ENCODE measurements at regions not wholly inside any gene's neighbourhood (a gene's known extent, or its start where the extent isn't known, plus 50 kb on each side); places are given as distances from the start of the nearest gene placed in this dataset.

DNA sequence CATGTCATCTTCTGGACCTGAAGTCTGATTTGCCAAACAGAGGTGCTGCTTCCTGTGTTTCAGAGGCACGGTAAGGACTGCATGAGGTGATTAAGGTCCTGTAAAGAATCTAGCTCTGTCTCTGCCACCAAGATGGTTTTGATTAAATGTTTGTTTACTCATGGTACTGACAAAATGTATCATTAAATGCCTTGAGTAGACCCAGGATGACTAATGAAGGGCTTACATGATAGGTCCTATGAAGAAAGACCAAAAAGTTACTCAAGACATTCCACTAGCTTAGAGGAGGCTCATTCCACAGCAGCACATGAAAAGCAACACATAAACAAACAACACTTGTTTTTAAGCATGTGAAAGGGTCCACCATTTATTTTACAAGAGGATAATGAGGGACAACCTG is 100.9 kb downstream of the BOD1 start:
- H3K4me3 ChIP-seq = no peak overlapping the region

DNA sequence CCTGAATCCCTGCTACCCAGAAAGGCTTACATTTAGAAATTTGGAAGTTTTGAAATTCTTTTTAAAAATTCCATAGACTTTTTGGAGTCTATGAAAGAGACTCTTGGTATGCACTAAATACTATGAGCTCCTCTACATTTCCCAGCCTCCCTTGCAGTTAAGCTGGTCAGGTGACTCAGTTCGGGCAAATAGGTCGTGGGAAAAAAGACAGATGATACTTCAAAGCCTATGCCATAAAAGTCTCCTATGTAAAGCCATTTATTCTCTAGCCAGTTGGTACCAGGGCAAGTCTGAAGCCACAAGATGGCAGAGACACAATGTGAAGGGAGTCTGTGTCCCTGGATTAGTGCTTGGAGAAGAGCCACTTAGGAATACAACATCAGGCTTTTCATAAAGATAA is 101.8 kb downstream of the BOD1 start:
- no peak for DNase-seq

More for the DNA sequence above, 100.9 kb downstream of the BOD1 start:
- H3K27ac ChIP-seq = no peak overlapping the region
- intact Hi-C loops (cut with DNase I) = no loop called here
- no peak overlapping the region for H3K9ac ChIP-seq (ENCODE audit: low read depth in 2 of 2, low read length in 2 of 2)
- no peak for DNase-seq
- H3K9me3 ChIP-seq = no peaks in the 10 kb centered on the region
- no peaks in the 10 kb centered on the region for H3K4me1 ChIP-seq
- no peaks in the 10 kb centered on the region for H3K36me3 ChIP-seq
- TF ChIP-seq, protein P1, sequence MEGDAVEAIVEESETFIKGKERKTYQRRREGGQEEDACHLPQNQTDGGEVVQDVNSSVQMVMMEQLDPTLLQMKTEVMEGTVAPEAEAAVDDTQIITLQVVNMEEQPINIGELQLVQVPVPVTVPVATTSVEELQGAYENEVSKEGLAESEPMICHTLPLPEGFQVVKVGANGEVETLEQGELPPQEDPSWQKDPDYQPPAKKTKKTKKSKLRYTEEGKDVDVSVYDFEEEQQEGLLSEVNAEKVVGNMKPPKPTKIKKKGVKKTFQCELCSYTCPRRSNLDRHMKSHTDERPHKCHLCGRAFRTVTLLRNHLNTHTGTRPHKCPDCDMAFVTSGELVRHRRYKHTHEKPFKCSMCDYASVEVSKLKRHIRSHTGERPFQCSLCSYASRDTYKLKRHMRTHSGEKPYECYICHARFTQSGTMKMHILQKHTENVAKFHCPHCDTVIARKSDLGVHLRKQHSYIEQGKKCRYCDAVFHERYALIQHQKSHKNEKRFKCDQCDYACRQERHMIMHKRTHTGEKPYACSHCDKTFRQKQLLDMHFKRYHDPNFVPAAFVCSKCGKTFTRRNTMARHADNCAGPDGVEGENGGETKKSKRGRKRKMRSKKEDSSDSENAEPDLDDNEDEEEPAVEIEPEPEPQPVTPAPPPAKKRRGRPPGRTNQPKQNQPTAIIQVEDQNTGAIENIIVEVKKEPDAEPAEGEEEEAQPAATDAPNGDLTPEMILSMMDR (IDR thresholded peaks at IDR 0.05) = no peak
- no peaks in the 10 kb centered on the region for H3K27me3 ChIP-seq

DNA sequence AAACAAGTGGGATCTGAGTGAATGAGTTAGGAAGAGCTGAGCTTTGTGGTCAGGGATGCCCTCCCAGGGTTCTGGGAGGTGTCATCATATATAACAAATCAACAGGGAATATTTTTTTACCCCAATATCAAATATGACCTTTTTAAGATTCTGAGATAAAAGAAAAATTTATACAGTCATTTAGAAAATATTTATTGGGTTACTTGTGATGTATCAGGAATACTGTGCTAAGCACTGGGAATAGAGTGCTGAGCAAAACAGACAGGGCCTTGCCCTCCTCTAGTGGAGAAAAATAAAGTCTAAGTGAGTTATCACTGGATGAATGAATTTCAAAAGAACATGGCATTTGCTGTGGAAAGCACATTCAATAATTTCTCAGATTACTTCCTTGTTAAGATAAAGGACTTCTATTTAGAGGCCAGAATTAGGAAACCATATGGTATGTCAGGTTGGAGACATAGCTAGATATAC is 102.9 kb downstream of the BOD1 start:
- Histone ChIP-seq H3K27me3 (no peaks in the 10 kb centered on the region), H3K9ac (ENCODE audit: low read depth in 2 of 2, low read length in 2 of 2) (no peak overlapping the region), H3K4me1 (no peaks in the 10 kb centered on the region), H3K27ac (no peak overlapping the region), H3K36me3 (no peaks in the 10 kb centered on the region), H3K4me3 (no peak overlapping the region), H3K9me3 (no peaks in the 10 kb centered on the region)
- TF ChIP-seq, protein P1 (IDR thresholded peaks at IDR 0.05) = no peak
- intact Hi-C loops (cut with DNase I) = no loop called here
- no peak for DNase-seq

More for the DNA sequence above, 101.8 kb downstream of the BOD1 start:
- Histone ChIP-seq H3K27ac (no peak overlapping the region), H3K27me3 (no peaks in the 10 kb centered on the region), H3K9me3 (no peaks in the 10 kb centered on the region), H3K36me3 (no peaks in the 10 kb centered on the region), H3K9ac (ENCODE audit: low read depth in 2 of 2, low read length in 2 of 2) (no peak overlapping the region), H3K4me1 (no peaks in the 10 kb centered on the region), H3K4me3 (no peak overlapping the region)
- TF ChIP-seq, protein P1 (IDR thresholded peaks at IDR 0.05) = no peak
- intact Hi-C loops (cut with DNase I) = no loop called here

DNA sequence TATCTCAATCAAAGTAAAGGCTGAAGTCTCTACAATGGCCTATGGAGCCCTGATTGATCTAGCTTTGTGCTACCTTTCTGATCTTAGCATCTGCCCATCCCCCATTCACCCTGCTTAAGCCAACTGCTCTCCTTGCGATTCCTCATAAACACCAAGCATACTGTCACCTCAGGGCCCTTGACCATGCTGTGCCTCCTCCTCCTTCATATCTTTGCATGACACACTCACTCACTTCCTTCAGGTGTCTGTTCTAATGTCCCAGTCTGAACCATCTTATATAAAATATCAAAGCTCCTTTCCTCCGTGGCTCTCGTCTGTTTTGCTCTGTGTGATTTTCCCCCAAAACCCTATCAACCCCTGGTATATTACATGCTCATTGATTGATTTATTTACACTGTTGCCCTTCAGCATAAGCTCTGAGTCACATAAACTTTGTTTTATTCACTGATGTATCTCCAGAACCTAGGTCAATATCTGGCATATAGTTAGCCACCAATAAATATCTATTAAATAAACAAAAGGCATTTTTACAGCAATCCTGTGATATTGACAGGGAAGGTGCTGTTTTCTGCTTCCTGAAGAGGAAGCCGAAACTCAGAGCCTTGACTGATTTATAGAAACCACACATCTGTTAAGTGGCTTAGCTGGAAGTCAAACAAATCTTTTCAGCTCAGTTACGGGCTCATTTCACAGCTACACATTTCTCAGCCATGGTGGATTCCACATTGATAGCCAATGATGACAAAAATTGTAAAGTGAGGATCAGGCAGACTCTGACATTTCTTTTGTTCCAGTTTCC is 103.6 kb downstream of the BOD1 start:
- Histone ChIP-seq H3K9ac (ENCODE audit: low read depth in 2 of 2, low read length in 2 of 2) (no peak overlapping the region), H3K4me3 (no peak overlapping the region), H3K27ac (no peak overlapping the region), H3K27me3 (no peaks in the 10 kb centered on the region), H3K4me1 (no peaks in the 10 kb centered on the region), H3K36me3 (no peaks in the 10 kb centered on the region), H3K9me3 (no peaks in the 10 kb centered on the region)
- TF ChIP-seq, protein P1 (IDR thresholded peaks at IDR 0.05) = no peak
- intact Hi-C loops (cut with DNase I) = no loop called here
- no peak for DNase-seq

DNA sequence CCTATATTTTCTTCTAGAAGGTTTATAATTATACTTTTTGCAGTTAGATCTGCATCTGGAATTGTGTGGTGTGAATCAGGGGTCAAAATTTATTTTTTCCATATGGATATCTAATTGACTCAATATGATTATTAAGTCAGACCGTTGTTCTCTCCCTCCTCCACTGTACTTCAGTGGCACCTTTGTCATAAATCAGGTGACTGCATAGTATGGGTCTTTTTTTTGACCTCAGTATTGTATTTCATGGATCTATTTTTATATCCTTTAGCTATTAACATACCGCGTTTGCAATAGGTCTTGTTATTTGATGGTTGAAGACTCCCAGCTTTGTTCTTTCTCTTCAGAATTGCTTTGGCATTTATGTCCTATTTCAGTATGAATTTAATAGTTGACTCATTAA is 107.4 kb downstream of the BOD1 start:
- no peak overlapping the region for H3K9ac ChIP-seq (ENCODE audit: low read depth in 2 of 2, low read length in 2 of 2)
- H3K27me3 ChIP-seq = no peaks in the 10 kb centered on the region
- no peak overlapping the region for H3K4me3 ChIP-seq
- intact Hi-C loops (cut with DNase I) = no loop called here
- TF ChIP-seq, protein P1 (IDR thresholded peaks at IDR 0.05) = no peak
- DNase-seq = no peak
- no peaks in the 10 kb centered on the region for H3K4me1 ChIP-seq
- no peak overlapping the region for H3K27ac ChIP-seq
- H3K36me3 ChIP-seq = no peaks in the 10 kb centered on the region
- no peaks in the 10 kb centered on the region for H3K9me3 ChIP-seq

Measured in colonic mucosa (tissue), 4 donors.